ENCODE measurements at regions not wholly inside any gene's neighbourhood (a gene's known extent, or its start where the extent isn't known, plus 50 kb on each side); places are given as distances from the start of the nearest gene placed in this dataset.

- Histone ChIP-seq H3K4me1 (peaks cover 13% of the 10 kb centered on the region), H3K9me3 (no peaks in the 10 kb centered on the region; the same call in 1 of the 2 replicates), H3K4me3 (ENCODE audit: low read depth, low read length) (no peak overlapping the region), H3K27me3 (replicated peaks; ENCODE audit: control insufficient read depth, insufficient read depth, low read length) (no peaks in the 10 kb centered on the region), H3K36me3 (ENCODE audit: control insufficient read depth, insufficient read depth, low read length) (no peaks in the 10 kb centered on the region)
- Mint-ChIP-seq H3K36me3 (ENCODE audit: insufficient read depth, unreplicated experiment) (no peaks in the 10 kb centered on the region), H3K27me3 (ENCODE audit: insufficient read depth, unreplicated experiment) (no peaks in the 10 kb centered on the region), H3K9me3 (ENCODE audit: unreplicated experiment) (no peaks in the 10 kb centered on the region), H3K4me3 (ENCODE audit: unreplicated experiment) (no peak overlapping the region), H3K4me1 (ENCODE audit: low read depth, unreplicated experiment) (peaks cover 17% of the 10 kb centered on the region), H3K27ac (ENCODE audit: unreplicated experiment) (no peak overlapping the region)
- no TSS peak for BruUV-seq (replicated peaks)
- no peak for TF ChIP-seq CTCF (IDR thresholded peaks at IDR 0.05; ENCODE audit: insufficient read depth in 1 of 2, low read depth in 1 of 2, low read length in 1 of 2, severe bottlenecking in 1 of 2, unreplicated experiment in 1 of 2)
- POLR2A ChIA-PET = no interaction called here
- intact Hi-C loops (cut with micrococcal nuclease; ENCODE audit: unreplicated experiment) = no loop called here
- no peak for DNase-seq
- CTCF ChIA-PET = interaction anchor here (1.1 kb wide), 1 partner anchor 185 kb away, joined by 3 read pairs; no protein-coding TSS in a partner anchor
These were observed 179.4 kb downstream of the SNAPC1 start for GRCh38 chr14:61941421-61942150.

GRCh38 chr14:61948376-61948775 is 186.2 kb downstream of the SNAPC1 start:
- H3K27me3 ChIP-seq (replicated peaks; ENCODE audit: control insufficient read depth, insufficient read depth, low read length) = no peaks in the 10 kb centered on the region

GRCh38 chr14:61950340-61950739 is 188.1 kb downstream of the SNAPC1 start:
- Mint-ChIP-seq H3K27ac (ENCODE audit: unreplicated experiment) (no peak overlapping the region), H3K4me1 (ENCODE audit: low read depth, unreplicated experiment) (no peaks in the 10 kb centered on the region), H3K27me3 (ENCODE audit: insufficient read depth, unreplicated experiment) (no peaks in the 10 kb centered on the region), H3K4me3 (ENCODE audit: unreplicated experiment) (no peak overlapping the region), H3K9me3 (ENCODE audit: unreplicated experiment) (peaks cover under 1% of the 10 kb centered on the region), H3K36me3 (ENCODE audit: insufficient read depth, unreplicated experiment) (no peaks in the 10 kb centered on the region)
- no peak for TF ChIP-seq CTCF (IDR thresholded peaks at IDR 0.05; ENCODE audit: insufficient read depth in 1 of 2, low read depth in 1 of 2, low read length in 1 of 2, severe bottlenecking in 1 of 2, unreplicated experiment in 1 of 2)
- BruUV-seq (replicated peaks) = no TSS peak
- CTCF ChIA-PET = no interaction called here
- Histone ChIP-seq H3K4me3 (ENCODE audit: low read depth, low read length) (no peak overlapping the region), H3K9me3 (no peaks in the 10 kb centered on the region), H3K27me3 (replicated peaks; ENCODE audit: control insufficient read depth, insufficient read depth, low read length) (no peaks in the 10 kb centered on the region), H3K36me3 (ENCODE audit: control insufficient read depth, insufficient read depth, low read length) (no peaks in the 10 kb centered on the region), H3K4me1 (no peaks in the 10 kb centered on the region)
- no peak for DNase-seq
- intact Hi-C loops (cut with micrococcal nuclease; ENCODE audit: unreplicated experiment) = no loop called here
- POLR2A ChIA-PET = no interaction called here

More at GRCh38 chr14:61948376-61948775, 186.2 kb downstream of the SNAPC1 start:
- no peaks in the 10 kb centered on the region for H3K27me3 Mint-ChIP-seq (ENCODE audit: insufficient read depth, unreplicated experiment)
- Histone ChIP-seq H3K4me1 (no peaks in the 10 kb centered on the region), H3K4me3 (ENCODE audit: low read depth, low read length) (no peak overlapping the region), H3K9me3 (no peaks in the 10 kb centered on the region; the same call in 1 of the 2 replicates), H3K36me3 (ENCODE audit: control insufficient read depth, insufficient read depth, low read length) (no peaks in the 10 kb centered on the region)
- no peaks in the 10 kb centered on the region for H3K36me3 Mint-ChIP-seq (ENCODE audit: insufficient read depth, unreplicated experiment)
- CTCF ChIA-PET = no interaction called here
- no peak overlapping the region for H3K4me3 Mint-ChIP-seq (ENCODE audit: unreplicated experiment)
- no peaks in the 10 kb centered on the region for H3K9me3 Mint-ChIP-seq (ENCODE audit: unreplicated experiment)
- POLR2A ChIA-PET = no interaction called here
- H3K27ac Mint-ChIP-seq (ENCODE audit: unreplicated experiment) = no peak overlapping the region
- no peak for DNase-seq
- no TSS peak for BruUV-seq (replicated peaks)
- intact Hi-C loops (cut with micrococcal nuclease; ENCODE audit: unreplicated experiment) = no loop called here
- TF ChIP-seq CTCF (IDR thresholded peaks at IDR 0.05; ENCODE audit: insufficient read depth in 1 of 2, low read depth in 1 of 2, low read length in 1 of 2, severe bottlenecking in 1 of 2, unreplicated experiment in 1 of 2) = no peak
- H3K4me1 Mint-ChIP-seq (ENCODE audit: low read depth, unreplicated experiment) = no peaks in the 10 kb centered on the region
